WTC11 (cell line): ENCODE measurements at regions not wholly inside any gene's neighbourhood (a gene's known extent, or its start where the extent isn't known, plus 50 kb on each side); places are given as distances from the start of the nearest gene placed in this dataset.
A peak's percentile ranks its signal among the peaks of the same experiment; 100 is the strongest.

Experiments
- ATAC-seq: fragments of 200-7000 bp; cut with Tn5 transposase; 2 replicates; pipeline ENCODE4 v1.10.0; 2021; ENCODE audit warnings: mild to moderate bottlenecking, moderate library complexity
- CTCF ChIA-PET: fragments of 300-600 bp; sonication (Branson Sonifier 250); formaldehyde crosslinking; loops from one replicate; lab custom pipeline; 2021; ENCODE audit warnings: antibody characterized with exemption; lab: Charles Lee
- POLR2A ChIA-PET: fragments of 350-600 bp; sonication (Branson Sonifier 250); formaldehyde crosslinking; loops from one replicate; lab custom pipeline; 2021; ENCODE audit warnings: antibody characterized with exemption; lab: Charles Lee
- DNase-seq: peaks from one replicate; pipeline ENCODE4 v3.0.0; 2021; ENCODE audit warnings: low spot score
- H3K27ac Mint-ChIP-seq: 2 replicates; pipeline ENCODE4 v1.8.0; 2021; ENCODE audit warnings: mixed read lengths
- H3K27me3 Mint-ChIP-seq: 2 replicates; pipeline ENCODE4 v1.8.0; 2021; ENCODE audit warnings: low read depth, mild to moderate bottlenecking, moderate library complexity, mixed read lengths
- H3K36me3 Mint-ChIP-seq: 2 replicates; pipeline ENCODE4 v1.8.0; 2021; ENCODE audit warnings: mixed read lengths
- H3K4me1 Mint-ChIP-seq: 2 replicates; pipeline ENCODE4 v1.8.0; 2022; ENCODE audit warnings: mixed read lengths
- H3K4me3 Mint-ChIP-seq: 2 replicates; pipeline ENCODE4 v1.8.0; 2021; ENCODE audit warnings: mild to moderate bottlenecking, moderate library complexity, mixed read lengths
- H3K9me3 Mint-ChIP-seq: 2 replicates; pipeline ENCODE4 v1.8.0; 2021; ENCODE audit warnings: mixed read lengths
- ATF1 ChIP-seq: sonication (generic); formaldehyde crosslinking; IDR thresholded peaks from 2 replicates; pipeline ENCODE4 v1.8.1; 2023; ENCODE audit warnings: mild to moderate bottlenecking, moderate library complexity, missing genetic modification reagents
- CBFB ChIP-seq: sonication (generic); formaldehyde crosslinking; IDR thresholded peaks from 2 replicates; pipeline ENCODE4 v1.8.1; 2022; ENCODE audit warnings: mild to moderate bottlenecking, low read depth, missing genetic modification reagents
- FOXJ3 ChIP-seq: sonication (generic); formaldehyde crosslinking; IDR thresholded peaks from 2 replicates; pipeline ENCODE4 v1.9.0; 2021; ENCODE audit warnings: missing genetic modification reagents, mild to moderate bottlenecking, borderline replicate concordance
- GTF2I ChIP-seq: fragments of 250-450 bp; sonication (Bioruptor Pico); conservative IDR thresholded peaks from 2 replicates; pipeline ENCODE4 v1.4.0; 2021; ENCODE audit warnings: mild to moderate bottlenecking
- MXD4 ChIP-seq: fragments of 250-450 bp; sonication (Bioruptor Pico); IDR thresholded peaks from 2 replicates; pipeline ENCODE4 v1.8.0; 2021; ENCODE audit warnings: mild to moderate bottlenecking, moderate library complexity, borderline replicate concordance
- OVOL2 ChIP-seq: fragments of 250-450 bp; sonication (Bioruptor Pico); IDR thresholded peaks from 2 replicates; pipeline ENCODE4 v1.9.0; 2021; ENCODE audit warnings: mild to moderate bottlenecking, borderline replicate concordance
- RELA ChIP-seq: sonication (generic); formaldehyde crosslinking; IDR thresholded peaks from 2 replicates; pipeline ENCODE4 v1.8.1; 2022; ENCODE audit warnings: missing genetic modification reagents, mild to moderate bottlenecking, borderline replicate concordance
- SOX15 ChIP-seq: fragments of 250-450 bp; sonication (Bioruptor Pico); IDR thresholded peaks from 2 replicates; pipeline ENCODE4 v1.9.0; 2021; ENCODE audit warnings: mild to moderate bottlenecking
- TCF7 ChIP-seq: sonication (generic); formaldehyde crosslinking; IDR thresholded peaks from 2 replicates; pipeline ENCODE4 v1.8.0; 2022; ENCODE audit warnings: mild to moderate bottlenecking, low read depth, missing genetic modification reagents, moderate library complexity
- TP53 ChIP-seq: sonication (generic); formaldehyde crosslinking; IDR thresholded peaks from 2 replicates; pipeline ENCODE4 v1.8.1; 2023; ENCODE audit warnings: mild to moderate bottlenecking, missing genetic modification reagents
- ZNF121 ChIP-seq: sonication (generic); formaldehyde crosslinking; IDR thresholded peaks from 2 replicates; pipeline ENCODE4 v1.8.0; 2023; ENCODE audit warnings: missing genetic modification reagents
- ZNF138 ChIP-seq: sonication (generic); formaldehyde crosslinking; conservative IDR thresholded peaks from 2 replicates; pipeline ENCODE4 v1.8.1; 2022; ENCODE audit warnings: mild to moderate bottlenecking, moderate library complexity, missing genetic modification reagents
- ZNF317 ChIP-seq: sonication (generic); formaldehyde crosslinking; IDR thresholded peaks from 2 replicates; pipeline ENCODE4 v1.8.1; 2023; ENCODE audit warnings: low read depth, mild to moderate bottlenecking, moderate library complexity, missing genetic modification reagents, borderline replicate concordance
- ZNF423 ChIP-seq: fragments of 250-450 bp; sonication (Bioruptor Pico); IDR thresholded peaks from 2 replicates; pipeline ENCODE4 v2.1.2; 2022; ENCODE audit warnings: mild to moderate bottlenecking, moderate library complexity
- TF ChIP-seq, protein P1 (sequence below): sonication (generic); formaldehyde crosslinking; IDR thresholded peaks from 2 replicates; pipeline ENCODE4 v1.8.0; 2022; ENCODE audit warnings: missing genetic modification reagents
- TF ChIP-seq, protein P2 (sequence below): fragments of 250-450 bp; sonication (Bioruptor Pico); IDR thresholded peaks from 2 replicates; pipeline ENCODE4 v1.9.0; 2021; ENCODE audit warnings: moderate library complexity, mild to moderate bottlenecking, inconsistent platforms, borderline replicate concordance
- TF ChIP-seq, protein P3 (sequence below): fragments of 200-600 bp; IDR thresholded peaks from 2 replicates; pipeline ENCODE4 v1.8.0; 2022; ENCODE audit warnings: antibody characterized with exemption
- TF ChIP-seq, protein P4 (sequence below): sonication (generic); formaldehyde crosslinking; IDR thresholded peaks from 2 replicates; pipeline ENCODE4 v1.8.1; 2023; ENCODE audit warnings: mild to moderate bottlenecking, missing genetic modification reagents
- TF ChIP-seq, protein P5 (sequence below): sonication (generic); formaldehyde crosslinking; IDR thresholded peaks from 2 replicates; pipeline ENCODE4 v1.8.1; 2023; ENCODE audit warnings: mild to moderate bottlenecking, missing genetic modification reagents, moderate library complexity
- TF ChIP-seq, protein P6 (sequence below): sonication (generic); formaldehyde crosslinking; IDR thresholded peaks from 2 replicates; pipeline ENCODE4 v1.8.1; 2023; ENCODE audit warnings: mild to moderate bottlenecking, missing genetic modification reagents, moderate library complexity

DNA sequence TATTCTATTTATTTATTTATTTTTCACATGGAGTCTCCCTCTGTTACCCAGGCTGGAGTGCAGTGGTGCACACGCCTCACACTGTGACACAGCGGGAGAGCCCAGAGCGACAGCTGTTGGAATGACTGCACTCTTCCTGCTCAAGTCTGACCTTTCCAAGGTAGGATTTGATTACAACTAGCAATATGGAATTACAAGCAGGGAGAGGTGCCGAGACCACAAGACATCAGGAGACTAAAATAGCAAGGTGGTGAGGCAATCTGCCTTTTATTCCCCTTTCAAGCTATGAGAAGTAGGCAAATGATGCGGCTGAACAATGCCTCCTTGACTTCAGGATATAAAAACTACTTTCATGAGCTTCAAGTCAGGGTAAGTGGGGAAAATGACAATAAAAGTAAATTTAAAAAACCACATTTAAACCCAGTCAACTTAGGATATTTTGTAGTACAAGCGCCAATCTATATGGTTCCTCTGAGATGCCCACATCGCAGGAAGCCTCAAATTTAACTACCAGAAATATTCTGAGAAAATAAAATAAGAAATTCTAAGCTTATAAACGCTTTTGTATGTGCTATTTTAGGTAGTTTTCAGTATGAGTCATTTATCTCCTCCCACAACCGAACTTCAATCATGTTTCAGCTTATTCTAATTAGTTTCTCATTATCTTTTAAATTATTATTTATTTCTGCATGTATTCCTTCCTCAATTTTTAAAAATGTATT is 146.9 kb upstream of the SGK1 start (continued):
- TF ChIP-seq, protein P1, sequence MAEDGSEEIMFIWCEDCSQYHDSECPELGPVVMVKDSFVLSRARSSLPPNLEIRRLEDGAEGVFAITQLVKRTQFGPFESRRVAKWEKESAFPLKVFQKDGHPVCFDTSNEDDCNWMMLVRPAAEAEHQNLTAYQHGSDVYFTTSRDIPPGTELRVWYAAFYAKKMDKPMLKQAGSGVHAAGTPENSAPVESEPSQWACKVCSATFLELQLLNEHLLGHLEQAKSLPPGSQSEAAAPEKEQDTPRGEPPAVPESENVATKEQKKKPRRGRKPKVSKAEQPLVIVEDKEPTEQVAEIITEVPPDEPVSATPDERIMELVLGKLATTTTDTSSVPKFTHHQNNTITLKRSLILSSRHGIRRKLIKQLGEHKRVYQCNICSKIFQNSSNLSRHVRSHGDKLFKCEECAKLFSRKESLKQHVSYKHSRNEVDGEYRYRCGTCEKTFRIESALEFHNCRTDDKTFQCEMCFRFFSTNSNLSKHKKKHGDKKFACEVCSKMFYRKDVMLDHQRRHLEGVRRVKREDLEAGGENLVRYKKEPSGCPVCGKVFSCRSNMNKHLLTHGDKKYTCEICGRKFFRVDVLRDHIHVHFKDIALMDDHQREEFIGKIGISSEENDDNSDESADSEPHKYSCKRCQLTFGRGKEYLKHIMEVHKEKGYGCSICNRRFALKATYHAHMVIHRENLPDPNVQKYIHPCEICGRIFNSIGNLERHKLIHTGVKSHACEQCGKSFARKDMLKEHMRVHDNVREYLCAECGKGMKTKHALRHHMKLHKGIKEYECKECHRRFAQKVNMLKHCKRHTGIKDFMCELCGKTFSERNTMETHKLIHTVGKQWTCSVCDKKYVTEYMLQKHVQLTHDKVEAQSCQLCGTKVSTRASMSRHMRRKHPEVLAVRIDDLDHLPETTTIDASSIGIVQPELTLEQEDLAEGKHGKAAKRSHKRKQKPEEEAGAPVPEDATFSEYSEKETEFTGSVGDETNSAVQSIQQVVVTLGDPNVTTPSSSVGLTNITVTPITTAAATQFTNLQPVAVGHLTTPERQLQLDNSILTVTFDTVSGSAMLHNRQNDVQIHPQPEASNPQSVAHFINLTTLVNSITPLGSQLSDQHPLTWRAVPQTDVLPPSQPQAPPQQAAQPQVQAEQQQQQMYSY (CRISPR knock-in tag) = no peak
- no peak for TF ChIP-seq CBFB
- no peak for TF ChIP-seq TCF7 (CRISPR knock-in tag)
- TF ChIP-seq GTF2I (CRISPR knock-in tag) = no peak
- no peak for TF ChIP-seq OVOL2 (CRISPR knock-in tag)
- TF ChIP-seq, protein P2, sequence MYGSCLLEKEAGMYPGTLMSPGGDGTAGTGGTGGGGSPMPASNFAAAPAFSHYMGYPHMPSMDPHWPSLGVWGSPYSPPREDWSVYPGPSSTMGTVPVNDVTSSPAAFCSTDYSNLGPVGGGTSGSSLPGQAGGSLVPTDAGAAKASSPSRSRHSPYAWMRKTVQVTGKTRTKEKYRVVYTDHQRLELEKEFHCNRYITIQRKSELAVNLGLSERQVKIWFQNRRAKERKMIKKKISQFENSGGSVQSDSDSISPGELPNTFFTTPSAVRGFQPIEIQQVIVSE (CRISPR knock-in tag) = no peak
- no peak for TF ChIP-seq ZNF317 (CRISPR knock-in tag)

DNA sequence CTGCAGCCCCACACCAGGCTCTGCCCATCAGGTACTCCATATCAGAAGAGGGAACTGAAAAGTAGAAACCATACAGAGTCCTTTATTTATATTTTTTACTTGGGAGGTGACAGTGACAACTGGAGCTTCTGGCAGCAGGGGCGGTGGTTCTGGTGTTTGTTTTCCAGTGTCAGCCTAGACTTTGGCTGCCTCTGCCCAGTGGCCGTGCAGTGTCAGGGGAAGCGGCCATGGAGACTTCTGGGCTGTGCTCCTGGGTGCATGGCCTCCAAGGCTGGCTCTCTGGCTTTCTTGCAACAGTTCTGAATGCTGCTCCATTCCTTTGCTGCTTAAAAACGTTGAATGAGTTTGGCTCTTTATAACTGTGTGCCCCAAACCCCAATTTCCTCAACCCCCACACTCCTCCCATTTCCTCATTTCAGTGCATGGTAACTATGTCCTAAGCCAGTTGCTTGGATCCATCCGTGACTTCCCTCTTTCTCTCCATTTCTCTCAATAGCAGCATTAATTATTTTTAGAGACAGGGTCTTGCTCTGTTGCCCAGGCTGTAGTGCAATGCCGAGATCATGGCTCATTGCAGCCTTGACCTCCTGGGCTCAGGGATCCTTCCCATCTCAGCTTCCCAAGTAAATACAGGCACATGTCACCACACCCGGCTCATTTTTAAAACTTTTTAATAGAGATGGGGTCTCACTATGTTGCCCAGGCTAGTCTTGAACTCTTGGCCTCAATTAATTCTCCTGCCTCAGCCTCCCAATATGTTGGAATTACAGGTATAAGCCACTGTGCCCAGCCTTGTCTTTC is 141.1 kb upstream of the SGK1 start:
- Mint-ChIP-seq H3K4me1 (peaks cover 16% of the 10 kb centered on the region), H3K36me3 (no peaks in the 10 kb centered on the region), H3K27ac (no peak overlapping the region), H3K27me3 (no peaks in the 10 kb centered on the region), H3K9me3 (no peaks in the 10 kb centered on the region), H3K4me3 (no peak overlapping the region)
- POLR2A ChIA-PET = no interaction called here
- CTCF ChIA-PET = interaction anchor here (0.6 kb wide), 1 partner anchor 1246 kb away, joined by 3 read pairs; no protein-coding TSS in a partner anchor
- ATAC-seq (no peak), DNase-seq (no peak)
- peak; percentile 67 for TF ChIP-seq ZNF121 (CRISPR knock-in tag)
- TF ChIP-seq RELA = no peak

DNA sequence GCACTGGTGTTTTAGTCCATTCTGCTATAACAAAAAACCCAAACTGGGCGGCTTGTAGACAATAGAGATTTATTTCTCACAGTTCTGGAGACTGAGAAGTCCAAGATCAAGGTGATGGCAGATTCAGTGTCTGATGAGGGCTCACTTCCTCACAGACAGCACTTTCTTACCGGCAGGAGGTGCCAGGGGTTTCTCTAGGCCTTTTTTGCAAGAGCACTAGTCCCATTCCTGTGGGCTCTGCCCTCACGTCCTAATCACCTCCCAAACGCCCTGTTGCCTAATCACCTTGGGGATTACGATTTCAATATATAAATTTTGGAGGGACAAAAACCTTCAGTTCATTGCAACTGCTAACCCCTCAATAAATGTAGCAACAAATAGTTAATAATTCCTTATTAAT is 140.0 kb upstream of the SGK1 start:
- DNase-seq (no peak), ATAC-seq (peak; percentile 27; the same call in 1 of the 2 replicates)
- TF ChIP-seq, protein P3, sequence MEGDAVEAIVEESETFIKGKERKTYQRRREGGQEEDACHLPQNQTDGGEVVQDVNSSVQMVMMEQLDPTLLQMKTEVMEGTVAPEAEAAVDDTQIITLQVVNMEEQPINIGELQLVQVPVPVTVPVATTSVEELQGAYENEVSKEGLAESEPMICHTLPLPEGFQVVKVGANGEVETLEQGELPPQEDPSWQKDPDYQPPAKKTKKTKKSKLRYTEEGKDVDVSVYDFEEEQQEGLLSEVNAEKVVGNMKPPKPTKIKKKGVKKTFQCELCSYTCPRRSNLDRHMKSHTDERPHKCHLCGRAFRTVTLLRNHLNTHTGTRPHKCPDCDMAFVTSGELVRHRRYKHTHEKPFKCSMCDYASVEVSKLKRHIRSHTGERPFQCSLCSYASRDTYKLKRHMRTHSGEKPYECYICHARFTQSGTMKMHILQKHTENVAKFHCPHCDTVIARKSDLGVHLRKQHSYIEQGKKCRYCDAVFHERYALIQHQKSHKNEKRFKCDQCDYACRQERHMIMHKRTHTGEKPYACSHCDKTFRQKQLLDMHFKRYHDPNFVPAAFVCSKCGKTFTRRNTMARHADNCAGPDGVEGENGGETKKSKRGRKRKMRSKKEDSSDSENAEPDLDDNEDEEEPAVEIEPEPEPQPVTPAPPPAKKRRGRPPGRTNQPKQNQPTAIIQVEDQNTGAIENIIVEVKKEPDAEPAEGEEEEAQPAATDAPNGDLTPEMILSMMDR = 0 out of 2 replicates have a peak, but pooled peaks have one; percentile 12
- no peak for TF ChIP-seq ZNF423 (CRISPR knock-in tag)
- H3K4me1 Mint-ChIP-seq = peaks cover 27% of the 10 kb centered on the region
- H3K27me3 Mint-ChIP-seq = no peaks in the 10 kb centered on the region
- no peaks in the 10 kb centered on the region for H3K9me3 Mint-ChIP-seq
- no peaks in the 10 kb centered on the region for H3K36me3 Mint-ChIP-seq
- ChIA-PET POLR2A (no interaction called here), CTCF (no interaction called here)
- H3K4me3 Mint-ChIP-seq = no peak overlapping the region
- no peak overlapping the region for H3K27ac Mint-ChIP-seq

DNA sequence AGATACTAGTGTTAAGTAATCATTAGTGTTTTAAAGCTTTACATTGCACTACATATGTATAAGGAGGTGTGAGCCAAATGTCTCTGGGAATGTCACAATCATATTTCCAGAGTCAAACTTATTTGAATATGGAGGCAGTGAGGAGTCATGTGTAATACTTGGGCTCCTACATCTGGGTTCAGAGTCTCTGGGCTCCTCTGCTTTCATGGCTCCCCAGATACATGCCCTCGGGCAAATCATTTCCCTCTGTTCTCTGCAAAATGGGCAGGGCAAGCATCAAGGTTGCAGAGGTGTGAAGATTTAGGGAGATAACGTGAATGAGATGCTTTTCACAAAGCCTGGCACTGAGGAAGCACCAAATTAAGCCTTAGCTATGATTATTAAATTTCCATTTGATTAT is 138.3 kb upstream of the SGK1 start:
- ChIA-PET POLR2A (no interaction called here), CTCF (no interaction called here)
- Mint-ChIP-seq H3K9me3 (no peaks in the 10 kb centered on the region), H3K4me1 (peaks cover 33% of the 10 kb centered on the region), H3K27me3 (no peaks in the 10 kb centered on the region), H3K27ac (no peak overlapping the region), H3K4me3 (no peak overlapping the region), H3K36me3 (no peaks in the 10 kb centered on the region)
- ATAC-seq = no peak
- TF ChIP-seq ZNF423 (CRISPR knock-in tag) = no peak
- TF ChIP-seq, protein P4, sequence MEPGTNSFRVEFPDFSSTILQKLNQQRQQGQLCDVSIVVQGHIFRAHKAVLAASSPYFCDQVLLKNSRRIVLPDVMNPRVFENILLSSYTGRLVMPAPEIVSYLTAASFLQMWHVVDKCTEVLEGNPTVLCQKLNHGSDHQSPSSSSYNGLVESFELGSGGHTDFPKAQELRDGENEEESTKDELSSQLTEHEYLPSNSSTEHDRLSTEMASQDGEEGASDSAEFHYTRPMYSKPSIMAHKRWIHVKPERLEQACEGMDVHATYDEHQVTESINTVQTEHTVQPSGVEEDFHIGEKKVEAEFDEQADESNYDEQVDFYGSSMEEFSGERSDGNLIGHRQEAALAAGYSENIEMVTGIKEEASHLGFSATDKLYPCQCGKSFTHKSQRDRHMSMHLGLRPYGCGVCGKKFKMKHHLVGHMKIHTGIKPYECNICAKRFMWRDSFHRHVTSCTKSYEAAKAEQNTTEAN (CRISPR knock-in tag) = no peak
- no peak for TF ChIP-seq TP53 (CRISPR knock-in tag)
- no peak for TF ChIP-seq SOX15
- no peak for TF ChIP-seq FOXJ3 (CRISPR knock-in tag)
- TF ChIP-seq, protein P5, sequence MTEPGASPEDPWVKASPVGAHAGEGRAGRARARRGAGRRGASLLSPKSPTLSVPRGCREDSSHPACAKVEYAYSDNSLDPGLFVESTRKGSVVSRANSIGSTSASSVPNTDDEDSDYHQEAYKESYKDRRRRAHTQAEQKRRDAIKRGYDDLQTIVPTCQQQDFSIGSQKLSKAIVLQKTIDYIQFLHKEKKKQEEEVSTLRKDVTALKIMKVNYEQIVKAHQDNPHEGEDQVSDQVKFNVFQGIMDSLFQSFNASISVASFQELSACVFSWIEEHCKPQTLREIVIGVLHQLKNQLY (CRISPR knock-in tag) = no peak
- no peak for TF ChIP-seq MXD4
- TF ChIP-seq ZNF138 (CRISPR knock-in tag) = no peak
- no peak for TF ChIP-seq ATF1 (CRISPR knock-in tag)
- TF ChIP-seq RELA = no peak
- TF ChIP-seq, protein P6, sequence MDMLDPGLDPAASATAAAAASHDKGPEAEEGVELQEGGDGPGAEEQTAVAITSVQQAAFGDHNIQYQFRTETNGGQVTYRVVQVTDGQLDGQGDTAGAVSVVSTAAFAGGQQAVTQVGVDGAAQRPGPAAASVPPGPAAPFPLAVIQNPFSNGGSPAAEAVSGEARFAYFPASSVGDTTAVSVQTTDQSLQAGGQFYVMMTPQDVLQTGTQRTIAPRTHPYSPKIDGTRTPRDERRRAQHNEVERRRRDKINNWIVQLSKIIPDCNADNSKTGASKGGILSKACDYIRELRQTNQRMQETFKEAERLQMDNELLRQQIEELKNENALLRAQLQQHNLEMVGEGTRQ (CRISPR knock-in tag) = no peak
- DNase-seq = no peak
